HEK293 (cell line): ENCODE measurements at regions not wholly inside any gene's neighbourhood (a gene's known extent, or its start where the extent isn't known, plus 50 kb on each side); places are given as distances from the start of the nearest gene placed in this dataset.

Source experiments
- CTCF ChIA-PET: fragments of 350-600 bp; formaldehyde crosslinking; extraction: SDS; loops from one replicate; lab custom pipeline; 2021; ENCODE audit warnings: antibody characterized with exemption; lab: Yijun Ruan, JAX
- POLR2A ChIA-PET: fragments of 300-600 bp; formaldehyde crosslinking; extraction: SDS; loops from one replicate; lab custom pipeline; 2020; ENCODE audit warnings: antibody characterized with exemption, inconsistent platforms; lab: Yijun Ruan, JAX
- H3K27ac ChIP-seq: fragments of 200-500 bp; sonication (Bioruptor generic); 2 replicates; pipeline ENCODE4 v1.5.1; 2014; ENCODE audit warnings: low read depth, low read length, control low read depth, inconsistent platforms; ENCODE audit errors: extremely low read depth
- H3K36me3 ChIP-seq, 2 experiments: fragments of 200-500 bp in 1 of 2; sonication (Bioruptor generic) in 1 of 2; 1 replicate in 1 of 2; 2 replicates in 1 of 2; pipeline ENCODE4 v1.5.1; 2014 to 2017; ENCODE audit warnings: inconsistent platforms in 2 of 2, low read length in 2 of 2; ENCODE audit not compliant: control insufficient read depth in 2 of 2, insufficient read depth in 1 of 2
- H3K4me1 ChIP-seq: fragments of 200-500 bp; sonication (Bioruptor generic); 2 replicates; pipeline ENCODE4 v1.5.1; 2014; ENCODE audit warnings: mild to moderate bottlenecking, low read length, inconsistent platforms; ENCODE audit not compliant: control insufficient read depth, insufficient read depth
- H3K4me3 ChIP-seq: 2 replicates; pipeline ENCODE4 v1.5.1; 2011; ENCODE audit warnings: low read depth, mild to moderate bottlenecking, control low read depth, low read length, moderate library complexity
- H3K9me3 ChIP-seq: fragments of 200-500 bp; sonication (Bioruptor generic); 2 replicates; pipeline ENCODE4 v1.5.1; 2014; ENCODE audit warnings: low read depth, low read length, inconsistent platforms; ENCODE audit not compliant: control insufficient read depth, insufficient read depth
- EGR2 ChIP-seq: fragments of 450-650 bp; formaldehyde crosslinking; IDR thresholded peaks from 2 replicates; pipeline ENCODE4 v1.5.1; 2016; ENCODE audit warnings: low read depth, missing biosample characterization, missing genetic modification characterization
- KLF9 ChIP-seq: fragments of 450-650 bp; formaldehyde crosslinking; IDR thresholded peaks from 2 replicates; pipeline ENCODE4 v1.5.1; 2016; ENCODE audit warnings: missing biosample characterization, missing genetic modification characterization, low read depth
- OVOL3 ChIP-seq: fragments of 450-650 bp; formaldehyde crosslinking; IDR thresholded peaks from 2 replicates; pipeline ENCODE4 v1.5.1; 2016; ENCODE audit warnings: missing biosample characterization, missing genetic modification characterization
- YY1 ChIP-seq: fragments of 450-650 bp; formaldehyde crosslinking; IDR thresholded peaks from 2 replicates; pipeline ENCODE4 v1.5.1; 2018; ENCODE audit warnings: missing biosample characterization, missing genetic modification characterization
- ZBTB48 ChIP-seq: fragments of 450-650 bp; formaldehyde crosslinking; IDR thresholded peaks from 2 replicates; pipeline ENCODE4 v1.5.1; 2016; ENCODE audit warnings: missing biosample characterization, missing genetic modification characterization
- ZFP3 ChIP-seq: fragments of 450-650 bp; formaldehyde crosslinking; IDR thresholded peaks from 2 replicates; pipeline ENCODE4 v1.5.1; 2016; ENCODE audit warnings: low read depth, missing biosample characterization, missing genetic modification characterization
- ZNF10 ChIP-seq: fragments of 450-650 bp; formaldehyde crosslinking; IDR thresholded peaks from 2 replicates; pipeline ENCODE4 v1.5.1; 2017; ENCODE audit warnings: missing biosample characterization, missing genetic modification characterization
- ZNF121 ChIP-seq: fragments of 450-650 bp; formaldehyde crosslinking; IDR thresholded peaks from 2 replicates; pipeline ENCODE4 v1.5.1; 2016; ENCODE audit warnings: missing biosample characterization, missing genetic modification characterization
- ZNF138 ChIP-seq: fragments of 450-650 bp; formaldehyde crosslinking; IDR thresholded peaks from 2 replicates; pipeline ENCODE4 v1.5.1; 2016; ENCODE audit warnings: missing biosample characterization, missing genetic modification characterization, borderline replicate concordance
- ZNF221 ChIP-seq: fragments of 450-650 bp; formaldehyde crosslinking; IDR thresholded peaks from 2 replicates; pipeline ENCODE4 v1.5.1; 2017; ENCODE audit warnings: missing biosample characterization, missing genetic modification characterization, borderline replicate concordance
- ZNF223 ChIP-seq: fragments of 450-650 bp; formaldehyde crosslinking; IDR thresholded peaks from 2 replicates; pipeline ENCODE4 v1.5.1; 2016; ENCODE audit warnings: missing biosample characterization, missing genetic modification characterization
- ZNF311 ChIP-seq: fragments of 450-650 bp; formaldehyde crosslinking; IDR thresholded peaks from 2 replicates; pipeline ENCODE4 v1.5.1; 2017; ENCODE audit warnings: missing biosample characterization, missing genetic modification characterization, borderline replicate concordance
- ZNF324 ChIP-seq: fragments of 450-650 bp; formaldehyde crosslinking; IDR thresholded peaks from 2 replicates; pipeline ENCODE4 v1.5.1; 2016; ENCODE audit warnings: missing biosample characterization, missing genetic modification characterization
- ZNF37A ChIP-seq: fragments of 450-650 bp; IDR thresholded peaks from 2 replicates; pipeline ENCODE4 v1.5.1; 2018; ENCODE audit warnings: missing biosample characterization, missing genetic modification characterization
- ZNF529 ChIP-seq: fragments of 450-650 bp; formaldehyde crosslinking; IDR thresholded peaks from 2 replicates; pipeline ENCODE4 v1.5.1; 2017; ENCODE audit warnings: missing genetic modification characterization, missing biosample characterization; ENCODE audit not compliant: insufficient replicate concordance
- ZNF544 ChIP-seq: fragments of 450-650 bp; formaldehyde crosslinking; IDR thresholded peaks from 2 replicates; pipeline ENCODE4 v1.5.0; 2017; ENCODE audit warnings: missing biosample characterization, missing genetic modification characterization
- ZNF549 ChIP-seq: fragments of 450-650 bp; IDR thresholded peaks from 2 replicates; pipeline ENCODE4 v1.5.1; 2018; ENCODE audit warnings: missing biosample characterization, missing genetic modification characterization, mild to moderate bottlenecking, inconsistent platforms, moderate library complexity
- ZNF585B ChIP-seq: fragments of 450-650 bp; formaldehyde crosslinking; IDR thresholded peaks from 2 replicates; pipeline ENCODE4 v1.5.1; 2016; ENCODE audit warnings: missing biosample characterization, missing genetic modification characterization
- ZNF600 ChIP-seq: fragments of 450-650 bp; formaldehyde crosslinking; IDR thresholded peaks from 2 replicates; pipeline ENCODE4 v1.5.1; 2016; ENCODE audit warnings: missing biosample characterization, missing genetic modification characterization
- ZNF610 ChIP-seq: fragments of 450-650 bp; formaldehyde crosslinking; IDR thresholded peaks from 2 replicates; pipeline ENCODE4 v1.5.1; 2016; ENCODE audit warnings: missing biosample characterization, missing genetic modification characterization, borderline replicate concordance
- ZNF626 ChIP-seq: fragments of 450-650 bp; sonication (Bioruptor Pico); formaldehyde crosslinking; IDR thresholded peaks from 2 replicates; pipeline ENCODE4 v1.5.1; 2018; ENCODE audit warnings: missing biosample characterization, missing genetic modification characterization, inconsistent platforms
- ZNF629 ChIP-seq: fragments of 450-650 bp; formaldehyde crosslinking; IDR thresholded peaks from 2 replicates; pipeline ENCODE4 v1.5.1; 2017; ENCODE audit warnings: missing biosample characterization, missing genetic modification characterization
- ZNF654 ChIP-seq: fragments of 450-650 bp; formaldehyde crosslinking; IDR thresholded peaks from 2 replicates; pipeline ENCODE4 v1.5.1; 2016; ENCODE audit warnings: low read depth, missing biosample characterization, missing genetic modification characterization
- ZNF777 ChIP-seq: fragments of 450-650 bp; formaldehyde crosslinking; IDR thresholded peaks from 2 replicates; pipeline ENCODE4 v1.5.1; 2017; ENCODE audit warnings: missing biosample characterization, missing genetic modification characterization, borderline replicate concordance
- ZNF792 ChIP-seq: fragments of 450-650 bp; formaldehyde crosslinking; IDR thresholded peaks from 2 replicates; pipeline ENCODE4 v1.5.1; 2016; ENCODE audit warnings: missing biosample characterization, missing genetic modification characterization
- TF ChIP-seq, protein P1 (sequence below): fragments of 450-650 bp; formaldehyde crosslinking; IDR thresholded peaks from 2 replicates; pipeline ENCODE4 v1.5.1; 2016; ENCODE audit warnings: missing biosample characterization, missing genetic modification characterization
- TF ChIP-seq, protein P2 (sequence below): fragments of 450-650 bp; formaldehyde crosslinking; IDR thresholded peaks from 2 replicates; pipeline ENCODE4 v1.5.1; 2016; ENCODE audit warnings: missing biosample characterization, missing genetic modification characterization
- TF ChIP-seq, protein P3 (sequence below): fragments of 450-650 bp; formaldehyde crosslinking; IDR thresholded peaks from 2 replicates; pipeline ENCODE4 v1.5.1; 2016; ENCODE audit warnings: missing biosample characterization, missing genetic modification characterization
- TF ChIP-seq, protein P4 (sequence below): fragments of 450-650 bp; formaldehyde crosslinking; IDR thresholded peaks from 2 replicates; pipeline ENCODE4 v1.5.1; 2016; ENCODE audit warnings: missing biosample characterization, missing genetic modification characterization, borderline replicate concordance

DNA sequence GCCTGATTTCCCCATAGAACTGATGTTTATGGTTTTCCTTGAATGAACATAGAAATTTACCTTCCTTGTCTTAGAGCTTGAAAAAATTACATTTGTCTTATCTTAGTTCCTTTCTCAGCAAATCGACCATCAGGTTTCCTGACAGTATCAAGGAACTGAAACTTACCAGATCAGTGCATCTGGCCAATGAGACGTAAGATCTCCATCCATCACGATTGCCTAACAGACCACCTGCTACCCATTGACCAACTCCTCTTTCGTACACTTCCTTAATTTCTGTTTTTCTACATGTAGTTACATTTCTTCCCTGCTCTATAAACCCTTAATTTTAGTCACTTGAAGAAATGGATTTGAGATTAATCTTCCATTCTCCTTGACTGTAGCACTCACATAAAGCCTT is 57.4 kb upstream of the TMPRSS15 start:
- Histone ChIP-seq H3K4me3 (no peak overlapping the region), H3K4me1 (no peaks in the 10 kb centered on the region), H3K27ac (no peak overlapping the region), H3K36me3 (no peaks in the 10 kb centered on the region), H3K9me3 (no peaks in the 10 kb centered on the region)
- ChIA-PET CTCF (no interaction called here), POLR2A (no interaction called here)
- TF ChIP-seq ZNF311 (tag by site-specific recombination) = no peak
- no peak for TF ChIP-seq ZNF792 (tag by site-specific recombination)
- TF ChIP-seq EGR2 (tag by site-specific recombination) = no peak
- no peak for TF ChIP-seq ZNF529
- TF ChIP-seq, protein P1, sequence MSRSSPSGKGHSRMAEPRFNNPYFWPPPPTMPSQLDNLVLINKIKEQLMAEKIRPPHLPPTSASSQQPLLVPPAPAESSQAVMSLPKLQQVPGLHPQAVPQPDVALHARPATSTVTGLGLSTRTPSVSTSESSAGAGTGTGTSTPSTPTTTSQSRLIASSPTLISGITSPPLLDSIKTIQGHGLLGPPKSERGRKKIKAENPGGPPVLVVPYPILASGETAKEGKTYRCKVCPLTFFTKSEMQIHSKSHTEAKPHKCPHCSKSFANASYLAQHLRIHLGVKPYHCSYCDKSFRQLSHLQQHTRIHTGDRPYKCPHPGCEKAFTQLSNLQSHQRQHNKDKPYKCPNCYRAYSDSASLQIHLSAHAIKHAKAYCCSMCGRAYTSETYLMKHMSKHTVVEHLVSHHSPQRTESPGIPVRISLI = no peak
- no peak for TF ChIP-seq ZNF549
- no peak for TF ChIP-seq ZNF654 (tag by site-specific recombination)
- no peak for TF ChIP-seq ZNF600 (tag by site-specific recombination)
- TF ChIP-seq ZNF37A (tag by site-specific recombination) = no peak
- no peak for TF ChIP-seq ZNF10
- no peak for TF ChIP-seq KLF9 (tag by site-specific recombination)
- TF ChIP-seq, protein P2, sequence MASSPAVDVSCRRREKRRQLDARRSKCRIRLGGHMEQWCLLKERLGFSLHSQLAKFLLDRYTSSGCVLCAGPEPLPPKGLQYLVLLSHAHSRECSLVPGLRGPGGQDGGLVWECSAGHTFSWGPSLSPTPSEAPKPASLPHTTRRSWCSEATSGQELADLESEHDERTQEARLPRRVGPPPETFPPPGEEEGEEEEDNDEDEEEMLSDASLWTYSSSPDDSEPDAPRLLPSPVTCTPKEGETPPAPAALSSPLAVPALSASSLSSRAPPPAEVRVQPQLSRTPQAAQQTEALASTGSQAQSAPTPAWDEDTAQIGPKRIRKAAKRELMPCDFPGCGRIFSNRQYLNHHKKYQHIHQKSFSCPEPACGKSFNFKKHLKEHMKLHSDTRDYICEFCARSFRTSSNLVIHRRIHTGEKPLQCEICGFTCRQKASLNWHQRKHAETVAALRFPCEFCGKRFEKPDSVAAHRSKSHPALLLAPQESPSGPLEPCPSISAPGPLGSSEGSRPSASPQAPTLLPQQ (tag by site-specific recombination) = no peak
- no peak for TF ChIP-seq ZBTB48 (tag by site-specific recombination)
- no peak for TF ChIP-seq ZNF585B (tag by site-specific recombination)
- TF ChIP-seq ZNF221 (tag by site-specific recombination) = no peak
- no peak for TF ChIP-seq ZNF121 (tag by site-specific recombination)

DNA sequence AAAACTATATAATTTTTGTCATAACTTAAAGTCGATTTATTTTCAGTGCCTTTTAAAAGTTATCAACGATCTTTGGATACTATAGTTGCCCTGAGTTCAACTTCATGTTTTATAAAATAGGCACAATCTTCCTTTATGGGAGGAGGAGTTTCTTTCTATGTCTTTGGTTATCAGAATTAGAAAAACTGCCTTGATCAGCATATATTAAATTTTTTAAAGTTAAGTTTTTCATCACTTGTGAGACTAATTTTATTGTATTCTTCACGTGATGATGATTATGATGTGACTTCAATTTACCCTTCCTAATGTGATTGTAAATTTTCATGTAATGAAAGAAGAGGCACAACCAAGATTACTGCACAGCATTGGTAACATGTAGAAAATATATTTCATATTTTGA is 58.2 kb upstream of the TMPRSS15 start:
- Histone ChIP-seq H3K9me3 (no peaks in the 10 kb centered on the region), H3K36me3 (no peaks in the 10 kb centered on the region), H3K4me3 (no peak overlapping the region)
- POLR2A ChIA-PET = no interaction called here
- CTCF ChIA-PET = no interaction called here
- TF ChIP-seq, protein P3, sequence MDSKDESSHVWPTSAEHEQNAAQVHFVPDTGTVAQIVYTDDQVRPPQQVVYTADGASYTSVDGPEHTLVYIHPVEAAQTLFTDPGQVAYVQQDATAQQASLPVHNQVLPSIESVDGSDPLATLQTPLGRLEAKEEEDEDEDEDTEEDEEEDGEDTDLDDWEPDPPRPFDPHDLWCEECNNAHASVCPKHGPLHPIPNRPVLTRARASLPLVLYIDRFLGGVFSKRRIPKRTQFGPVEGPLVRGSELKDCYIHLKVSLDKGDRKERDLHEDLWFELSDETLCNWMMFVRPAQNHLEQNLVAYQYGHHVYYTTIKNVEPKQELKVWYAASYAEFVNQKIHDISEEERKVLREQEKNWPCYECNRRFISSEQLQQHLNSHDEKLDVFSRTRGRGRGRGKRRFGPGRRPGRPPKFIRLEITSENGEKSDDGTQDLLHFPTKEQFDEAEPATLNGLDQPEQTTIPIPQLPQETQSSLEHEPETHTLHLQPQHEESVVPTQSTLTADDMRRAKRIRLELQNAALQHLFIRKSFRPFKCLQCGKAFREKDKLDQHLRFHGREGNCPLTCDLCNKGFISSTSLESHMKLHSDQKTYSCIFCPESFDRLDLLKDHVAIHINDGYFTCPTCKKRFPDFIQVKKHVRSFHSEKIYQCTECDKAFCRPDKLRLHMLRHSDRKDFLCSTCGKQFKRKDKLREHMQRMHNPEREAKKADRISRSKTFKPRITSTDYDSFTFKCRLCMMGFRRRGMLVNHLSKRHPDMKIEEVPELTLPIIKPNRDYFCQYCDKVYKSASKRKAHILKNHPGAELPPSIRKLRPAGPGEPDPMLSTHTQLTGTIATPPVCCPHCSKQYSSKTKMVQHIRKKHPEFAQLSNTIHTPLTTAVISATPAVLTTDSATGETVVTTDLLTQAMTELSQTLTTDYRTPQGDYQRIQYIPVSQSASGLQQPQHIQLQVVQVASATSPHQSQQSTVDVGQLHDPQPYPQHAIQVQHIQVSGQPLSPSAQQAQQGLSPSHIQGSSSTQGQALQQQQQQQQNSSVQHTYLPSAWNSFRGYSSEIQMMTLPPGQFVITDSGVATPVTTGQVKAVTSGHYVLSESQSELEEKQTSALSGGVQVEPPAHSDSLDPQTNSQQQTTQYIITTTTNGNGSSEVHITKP (tag by site-specific recombination) = no peak
- TF ChIP-seq ZNF610 (tag by site-specific recombination) (no peak), ZNF544 (tag by site-specific recombination) (no peak), ZNF223 (tag by site-specific recombination) (no peak), ZNF324 (tag by site-specific recombination) (no peak), ZBTB48 (tag by site-specific recombination) (no peak), ZNF585B (tag by site-specific recombination) (no peak), ZNF626 (tag by site-specific recombination) (no peak), ZFP3 (tag by site-specific recombination) (no peak), ZNF629 (no peak), OVOL3 (tag by site-specific recombination) (no peak), YY1 (no peak), ZNF777 (tag by site-specific recombination) (no peak), ZNF138 (no peak)
- TF ChIP-seq, protein P4, sequence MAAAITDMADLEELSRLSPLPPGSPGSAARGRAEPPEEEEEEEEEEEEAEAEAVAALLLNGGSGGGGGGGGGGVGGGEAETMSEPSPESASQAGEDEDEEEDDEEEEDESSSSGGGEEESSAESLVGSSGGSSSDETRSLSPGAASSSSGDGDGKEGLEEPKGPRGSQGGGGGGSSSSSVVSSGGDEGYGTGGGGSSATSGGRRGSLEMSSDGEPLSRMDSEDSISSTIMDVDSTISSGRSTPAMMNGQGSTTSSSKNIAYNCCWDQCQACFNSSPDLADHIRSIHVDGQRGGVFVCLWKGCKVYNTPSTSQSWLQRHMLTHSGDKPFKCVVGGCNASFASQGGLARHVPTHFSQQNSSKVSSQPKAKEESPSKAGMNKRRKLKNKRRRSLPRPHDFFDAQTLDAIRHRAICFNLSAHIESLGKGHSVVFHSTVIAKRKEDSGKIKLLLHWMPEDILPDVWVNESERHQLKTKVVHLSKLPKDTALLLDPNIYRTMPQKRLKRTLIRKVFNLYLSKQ (tag by site-specific recombination) = no peak
- TF ChIP-seq, protein P2 (tag by site-specific recombination) = no peak
- TF ChIP-seq, all 188 proteins: peak for 0
- Histone ChIP-seq H3K4me1 (no peaks in the 10 kb centered on the region), H3K27ac (no peak overlapping the region)
